Caco-2 (cell line): ENCODE measurements at regions not wholly inside any gene's neighbourhood (a gene's known extent, or its start where the extent isn't known, plus 50 kb on each side); places are given as distances from the start of the nearest gene placed in this dataset.

Source experiments
- BruUV-seq: library from RNA; stranded (reverse); fragments of 400-500 nt; replicated peaks from 2 replicates; lab custom pipeline; 2021; lab: Mats Ljungman, UMichigan
- CTCF ChIA-PET: fragments of 300-600 bp; sonication (Branson Sonifier 250); formaldehyde crosslinking; loops from one replicate; lab custom pipeline; 2022; ENCODE audit warnings: antibody characterized with exemption; lab: Charles Lee
- POLR2A ChIA-PET: fragments of 300-600 bp; sonication (Branson Sonifier 250); formaldehyde crosslinking; loops from one replicate; lab custom pipeline; 2022; ENCODE audit warnings: antibody characterized with exemption; lab: Charles Lee
- DNase-seq, 2 experiments: peaks; one replicate each; pipeline versions ENCODE4 v3.0.0 to v3.0.0-alpha.2; 2020 to 2022
- H3K27me3 ChIP-seq: replicated peaks from 2 replicates; pipeline ENCODE4 v1.6.0; 2011; ENCODE audit warnings: low read length; ENCODE audit not compliant: control insufficient read depth, insufficient read depth
- H3K36me3 ChIP-seq: 2 replicates; pipeline ENCODE4 v1.5.1; 2011; ENCODE audit warnings: low read length; ENCODE audit not compliant: control insufficient read depth, insufficient read depth
- H3K4me1 ChIP-seq: fragments of 250-450 bp; sonication (Bioruptor Pico); 2 replicates; pipeline ENCODE4 v1.5.1; 2020; ENCODE audit warnings: mild to moderate bottlenecking
- H3K4me3 ChIP-seq: 2 replicates; pipeline ENCODE4 v1.5.1; 2011; ENCODE audit warnings: low read depth, mild to moderate bottlenecking, control low read depth, low read length
- H3K9me3 ChIP-seq: fragments of 250-450 bp; sonication (Bioruptor Pico); 2 replicates; pipeline ENCODE4 v1.5.1; 2020; ENCODE audit warnings: mild to moderate bottlenecking, moderate library complexity
- H3K27ac Mint-ChIP-seq: one replicate; pipeline ENCODE4 v1.8.0; 2022; ENCODE audit warnings: mixed read lengths; ENCODE audit not compliant: unreplicated experiment
- H3K27me3 Mint-ChIP-seq: one replicate; pipeline ENCODE4 v1.8.0; 2022; ENCODE audit warnings: mixed read lengths; ENCODE audit not compliant: insufficient read depth, unreplicated experiment
- H3K36me3 Mint-ChIP-seq: one replicate; pipeline ENCODE4 v1.8.0; 2022; ENCODE audit warnings: mild to moderate bottlenecking, mixed read lengths; ENCODE audit not compliant: insufficient read depth, unreplicated experiment
- H3K4me1 Mint-ChIP-seq: one replicate; pipeline ENCODE4 v1.8.0; 2022; ENCODE audit warnings: low read depth, mixed read lengths; ENCODE audit not compliant: unreplicated experiment
- H3K4me3 Mint-ChIP-seq: one replicate; pipeline ENCODE4 v1.8.0; 2022; ENCODE audit warnings: mild to moderate bottlenecking, moderate library complexity, mixed read lengths; ENCODE audit not compliant: unreplicated experiment
- H3K9me3 Mint-ChIP-seq: one replicate; pipeline ENCODE4 v1.8.0; 2022; ENCODE audit warnings: mixed read lengths; ENCODE audit not compliant: unreplicated experiment
- CTCF ChIP-seq, 2 experiments: fragments of 200-600 bp in 1 of 2; IDR thresholded peaks; 1 replicate in 1 of 2; 2 replicates in 1 of 2; pipeline versions ENCODE4 v1.5.1 to v1.8.0; 2011 to 2022; ENCODE audit warnings: antibody characterized with exemption in 1 of 2, control low read depth in 1 of 2, inconsistent platforms in 1 of 2, low read depth in 1 of 2, low read length in 1 of 2, mild to moderate bottlenecking in 1 of 2, moderate library complexity in 1 of 2; ENCODE audit not compliant: insufficient read depth in 1 of 2, severe bottlenecking in 1 of 2, unreplicated experiment in 1 of 2
- intact Hi-C: fragments of 100-400 bp; cut with micrococcal nuclease; formaldehyde crosslinking; loops from one replicate; pipeline ENCODE4 v1.10.0; 2022; ENCODE audit not compliant: unreplicated experiment

DNA sequence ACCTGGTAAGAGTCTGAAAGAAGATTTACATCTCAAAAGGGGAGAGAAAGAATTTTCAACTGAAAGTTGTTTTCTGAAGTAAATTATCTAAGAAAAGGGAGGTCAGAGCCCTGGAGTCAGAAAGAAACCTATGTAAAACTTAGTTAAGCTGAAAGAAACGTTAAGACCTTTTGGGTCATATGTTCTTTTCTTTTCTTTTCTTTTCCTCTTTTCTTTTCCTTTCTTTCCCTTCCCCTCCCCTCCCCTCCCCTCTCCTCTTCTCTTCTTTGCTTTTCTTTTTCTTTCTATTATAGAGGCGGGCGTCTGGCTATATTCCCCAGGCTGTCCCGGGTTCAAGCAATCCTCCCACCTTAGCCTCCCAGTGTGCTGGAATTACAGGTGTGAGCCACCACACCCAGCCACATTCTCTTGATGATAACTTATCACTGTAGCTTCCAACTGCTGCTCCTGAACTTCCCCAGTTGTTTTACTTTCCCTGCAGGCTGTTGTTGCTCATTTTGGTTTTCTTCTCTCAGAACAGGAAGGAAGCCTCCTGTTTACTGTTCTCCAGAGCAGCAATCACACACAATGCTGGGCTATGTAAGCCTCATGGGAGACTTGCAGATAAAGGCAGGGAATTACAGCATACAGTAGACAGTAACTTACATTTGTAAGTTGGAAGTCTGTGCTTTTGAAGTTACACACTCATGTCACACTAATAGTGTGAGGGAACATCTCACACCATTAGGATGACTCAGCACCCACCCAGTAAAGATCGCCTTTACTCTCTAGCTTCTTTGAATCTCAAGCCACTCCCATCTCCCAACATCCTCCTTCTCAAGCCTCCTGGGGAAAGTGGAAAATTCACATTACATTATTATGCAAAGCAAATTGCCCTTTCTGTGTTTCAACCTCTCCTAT lies 2216.6 kb upstream of the WWC1 start:
- Histone ChIP-seq H3K9me3 (no peaks in the 10 kb centered on the region), H3K4me3 (no peak overlapping the region), H3K4me1 (no peaks in the 10 kb centered on the region), H3K27me3 (no peaks in the 10 kb centered on the region), H3K36me3 (no peaks in the 10 kb centered on the region)
- Mint-ChIP-seq H3K27ac (no peak overlapping the region), H3K27me3 (peaks cover 3% of the 10 kb centered on the region), H3K36me3 (no peaks in the 10 kb centered on the region), H3K4me1 (no peaks in the 10 kb centered on the region), H3K4me3 (no peak overlapping the region), H3K9me3 (peaks cover 10% of the 10 kb centered on the region)
- ChIA-PET POLR2A (no interaction called here), CTCF (no interaction called here)
- no TSS peak for BruUV-seq
- TF ChIP-seq CTCF (IDR thresholded peaks at IDR 0.05; ENCODE audit: insufficient read depth in 1 of 2, low read depth in 1 of 2, low read length in 1 of 2, severe bottlenecking in 1 of 2, unreplicated experiment in 1 of 2) = no peak
- intact Hi-C loops = no loop called here
- DNase-seq = no peak

GRCh38 chr5:166083183-166083959 lies 2208.1 kb upstream of the WWC1 start:
- no peaks in the 10 kb centered on the region for H3K4me1 ChIP-seq
- H3K9me3 Mint-ChIP-seq = no peaks in the 10 kb centered on the region
- H3K27ac Mint-ChIP-seq = no peak overlapping the region
- TF ChIP-seq CTCF (IDR thresholded peaks at IDR 0.05; ENCODE audit: insufficient read depth in 1 of 2, low read depth in 1 of 2, low read length in 1 of 2, severe bottlenecking in 1 of 2, unreplicated experiment in 1 of 2) = no peak
- H3K36me3 ChIP-seq = no peaks in the 10 kb centered on the region
- no peaks in the 10 kb centered on the region for H3K9me3 ChIP-seq
- no peak overlapping the region for H3K4me3 ChIP-seq
- H3K27me3 ChIP-seq = no peaks in the 10 kb centered on the region
- no peak overlapping the region for H3K4me3 Mint-ChIP-seq
- H3K27me3 Mint-ChIP-seq = no peaks in the 10 kb centered on the region
- intact Hi-C loops = no loop called here
- BruUV-seq = no TSS peak
- no peak for DNase-seq
- no peaks in the 10 kb centered on the region for H3K36me3 Mint-ChIP-seq
- no peaks in the 10 kb centered on the region for H3K4me1 Mint-ChIP-seq
- POLR2A ChIA-PET = no interaction called here
- CTCF ChIA-PET = no interaction called here

DNA sequence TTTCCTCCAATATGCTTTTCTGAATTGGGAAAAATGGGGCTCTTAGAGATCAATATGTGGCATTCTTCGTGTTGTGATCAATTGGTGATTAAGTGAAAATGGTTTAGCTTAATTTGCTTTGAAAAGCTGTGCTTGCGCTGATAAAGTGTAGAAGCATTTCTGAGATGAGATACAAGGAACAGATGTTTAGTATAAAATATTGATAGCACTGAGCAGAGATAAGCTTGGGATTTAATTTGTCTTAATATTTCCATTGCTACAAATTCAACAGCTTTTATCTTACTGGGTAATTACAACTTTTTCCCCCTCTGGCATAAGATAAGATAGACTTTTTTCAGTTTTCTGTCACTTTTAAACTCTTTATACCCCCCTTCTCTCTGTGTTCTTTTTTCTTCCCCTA lies 2204.9 kb upstream of the WWC1 start:
- ChIA-PET POLR2A (no interaction called here), CTCF (no interaction called here)
- no peaks in the 10 kb centered on the region for H3K27me3 ChIP-seq
- no peak for TF ChIP-seq CTCF (IDR thresholded peaks at IDR 0.05; ENCODE audit: insufficient read depth in 1 of 2, low read depth in 1 of 2, low read length in 1 of 2, severe bottlenecking in 1 of 2, unreplicated experiment in 1 of 2)
- Mint-ChIP-seq H3K4me1 (no peaks in the 10 kb centered on the region), H3K4me3 (no peak overlapping the region), H3K36me3 (no peaks in the 10 kb centered on the region), H3K9me3 (no peaks in the 10 kb centered on the region), H3K27ac (no peak overlapping the region), H3K27me3 (no peaks in the 10 kb centered on the region)
- H3K4me1 ChIP-seq = no peaks in the 10 kb centered on the region
- H3K4me3 ChIP-seq = no peak overlapping the region
- no peaks in the 10 kb centered on the region for H3K9me3 ChIP-seq
- intact Hi-C loops = no loop called here
- DNase-seq = no peak
- no TSS peak for BruUV-seq
- H3K36me3 ChIP-seq = no peaks in the 10 kb centered on the region
